Cardiac muscle cell (in vitro differentiated cells and primary cell): ENCODE measurements at regions not wholly inside any gene's neighbourhood (a gene's known extent, or its start where the extent isn't known, plus 50 kb on each side); places are given as distances from the start of the nearest gene placed in this dataset.

Experiments used
- DNase-seq, 2 donors: peaks; one replicate each; pipeline versions ENCODE4 v3.0.0 to v3.0.0-alpha.2; 2010 to 2017; ENCODE audit warnings: low read depth in 1 of 2, low spot score in 1 of 2
- H3K27ac ChIP-seq: fragments of 200-600 bp; sonication (generic); 2 replicates; pipeline ENCODE4 v1.5.1; 2016
- H3K27me3 ChIP-seq: fragments of 200-600 bp; sonication (generic); 2 replicates; pipeline ENCODE4 v1.6.0; 2016; ENCODE audit warnings: control low read depth
- H3K36me3 ChIP-seq: fragments of 200-600 bp; sonication (generic); 2 replicates; pipeline ENCODE4 v1.5.1; 2016; ENCODE audit warnings: control low read depth
- H3K4me1 ChIP-seq: fragments of 200-600 bp; sonication (generic); 2 replicates; pipeline ENCODE4 v1.8.1; 2017; ENCODE audit warnings: low read depth, mild to moderate bottlenecking, mixed run types
- H3K4me3 ChIP-seq: fragments of 200-600 bp; sonication (generic); 2 replicates; pipeline ENCODE4 v1.5.1; 2016; ENCODE audit warnings: mild to moderate bottlenecking
- H3K9me3 ChIP-seq: fragments of 200-600 bp; sonication (generic); 2 replicates; pipeline ENCODE4 v1.5.1; 2017; ENCODE audit warnings: low read depth, mild to moderate bottlenecking, control low read depth
- CTCF ChIP-seq: IDR thresholded peaks from 2 replicates; pipeline ENCODE4 v1.5.1; 2012; ENCODE audit warnings: low read depth, mild to moderate bottlenecking, low read length

GRCh38 chr14:100438271-100438670 is 115.1 kb downstream of the SLC25A47 start:
- peaks cover 6% of the 10 kb centered on the region for H3K4me1 ChIP-seq
- no peaks in the 10 kb centered on the region for H3K36me3 ChIP-seq
- TF ChIP-seq CTCF: no peak
- H3K27ac ChIP-seq: no peak overlapping the region
- no peaks in the 10 kb centered on the region for H3K9me3 ChIP-seq
- H3K4me3 ChIP-seq: no peak overlapping the region
- H3K27me3 ChIP-seq: no peaks in the 10 kb centered on the region
- no peak for DNase-seq

- Histone ChIP-seq H3K27me3 (no peaks in the 10 kb centered on the region), H3K4me1 (peaks cover 6% of the 10 kb centered on the region), H3K4me3 (no peak overlapping the region), H3K27ac (no peak overlapping the region), H3K36me3 (no peaks in the 10 kb centered on the region), H3K9me3 (no peaks in the 10 kb centered on the region)
- peak in 1 of 2 donors; percentile 50 for DNase-seq
- TF ChIP-seq CTCF: no peak
These were observed 115.8 kb downstream of the SLC25A47 start for GRCh38 chr14:100438678-100439592.

GRCh38 chr14:100439781-100440180 is 116.6 kb downstream of the SLC25A47 start:
- Histone ChIP-seq H3K36me3 (no peaks in the 10 kb centered on the region), H3K27me3 (no peaks in the 10 kb centered on the region), H3K4me3 (no peak overlapping the region), H3K9me3 (no peaks in the 10 kb centered on the region), H3K4me1 (peaks cover 6% of the 10 kb centered on the region), H3K27ac (no peak overlapping the region)
- DNase-seq: peak in 1 of 2 donors; percentile 59
- no peak for TF ChIP-seq CTCF

GRCh38 chr14:100440207-100440631 is 117.1 kb downstream of the SLC25A47 start:
- peak; percentile 79 for TF ChIP-seq CTCF
- peak; percentile 70 to 73 for DNase-seq
- Histone ChIP-seq H3K4me3 (no peak overlapping the region), H3K27me3 (no peaks in the 10 kb centered on the region), H3K9me3 (no peaks in the 10 kb centered on the region), H3K36me3 (no peaks in the 10 kb centered on the region), H3K4me1 (peaks cover 6% of the 10 kb centered on the region), H3K27ac (no peak overlapping the region)

GRCh38 chr14:100440758-100441203 is 117.6 kb downstream of the SLC25A47 start:
- no peak overlapping the region for H3K4me3 ChIP-seq
- DNase-seq: peak in 1 of 2 donors; percentile 42

More at GRCh38 chr14:100440758-100441203, 117.6 kb downstream of the SLC25A47 start:
- TF ChIP-seq CTCF: no peak
- H3K4me1 ChIP-seq: peaks cover 6% of the 10 kb centered on the region
- H3K27ac ChIP-seq: no peak overlapping the region
- no peaks in the 10 kb centered on the region for H3K27me3 ChIP-seq
- no peaks in the 10 kb centered on the region for H3K36me3 ChIP-seq
- H3K9me3 ChIP-seq: no peaks in the 10 kb centered on the region
